ENCODE measurements at regions not wholly inside any gene's neighbourhood (a gene's known extent, or its start where the extent isn't known, plus 50 kb on each side); places are given as distances from the start of the nearest gene placed in this dataset.
"Not testable (repeated sequence)": the region's sequence is repeated elsewhere in the genome, so short reads cannot be mapped to it uniquely, and the experiment has no call there.

GRCh38 chrX:28408017-28408723 is 179.1 kb upstream of the IL1RAPL1 start:
- DNase-seq (ENCODE audit: low spot score), result no peak

GRCh38 chrX:28398342-28398741 is 188.9 kb upstream of the IL1RAPL1 start:
- DNase-seq (ENCODE audit: low spot score), result no peak

GRCh38 chrX:28391528-28391927 is 195.7 kb upstream of the IL1RAPL1 start:
- no peak for DNase-seq (ENCODE audit: low spot score)

GRCh38 chrX:28379103-28379502 is 208.1 kb upstream of the IL1RAPL1 start:
- DNase-seq (ENCODE audit: low spot score), result no peak

- DNase-seq (ENCODE audit: low spot score), result not testable (repeated sequence)
Observed at GRCh38 chrX:28367649-28368048, 219.6 kb upstream of the IL1RAPL1 start.

- no peak for DNase-seq (ENCODE audit: low spot score)
Observed at GRCh38 chrX:28351801-28352200, 235.4 kb upstream of the IL1RAPL1 start.

GRCh38 chrX:28349888-28350287 is 237.4 kb upstream of the IL1RAPL1 start:
- no peak for DNase-seq (ENCODE audit: low spot score)

- DNase-seq (ENCODE audit: low spot score), result no peak
Observed at GRCh38 chrX:28347476-28347875, 239.8 kb upstream of the IL1RAPL1 start.

- DNase-seq (ENCODE audit: low spot score), result no peak
Observed at GRCh38 chrX:28329156-28329555, 258.1 kb upstream of the IL1RAPL1 start.

GRCh38 chrX:28324321-28324721 is 262.9 kb upstream of the IL1RAPL1 start:
- DNase-seq (ENCODE audit: low spot score), result no peak

GRCh38 chrX:28321286-28321685 is 266.0 kb upstream of the IL1RAPL1 start:
- DNase-seq (ENCODE audit: low spot score), result no peak

GRCh38 chrX:28312965-28313364 is 274.3 kb upstream of the IL1RAPL1 start:
- DNase-seq (ENCODE audit: low spot score), result no peak

GRCh38 chrX:28312259-28312658 is 275.0 kb upstream of the IL1RAPL1 start:
- DNase-seq (ENCODE audit: low spot score), result no peak

GRCh38 chrX:28311466-28311865 is 275.8 kb upstream of the IL1RAPL1 start:
- no peak for DNase-seq (ENCODE audit: low spot score)

GRCh38 chrX:28303486-28303885 is 283.8 kb upstream of the IL1RAPL1 start:
- no peak for DNase-seq (ENCODE audit: low spot score)

- DNase-seq (ENCODE audit: low spot score), result no peak
Observed at GRCh38 chrX:28278726-28279125, 297.5 kb upstream of the DCAF8L1 start.

- no peak for DNase-seq (ENCODE audit: low spot score)
Observed at GRCh38 chrX:28278251-28278650, 297.0 kb upstream of the DCAF8L1 start.

GRCh38 chrX:28273736-28274135 is 292.5 kb upstream of the DCAF8L1 start:
- no peak for DNase-seq (ENCODE audit: low spot score)

GRCh38 chrX:28246675-28247074 is 265.4 kb upstream of the DCAF8L1 start:
- no peak for DNase-seq (ENCODE audit: low spot score)

- DNase-seq (ENCODE audit: low spot score), result no peak
Observed at GRCh38 chrX:28229217-28229616, 248.0 kb upstream of the DCAF8L1 start.

GRCh38 chrX:28225513-28225912 is 244.3 kb upstream of the DCAF8L1 start:
- peak; percentile 37 for DNase-seq (ENCODE audit: low spot score)

GRCh38 chrX:28223991-28224390 is 242.7 kb upstream of the DCAF8L1 start:
- no peak for DNase-seq (ENCODE audit: low spot score)

GRCh38 chrX:28223469-28223868 is 242.2 kb upstream of the DCAF8L1 start:
- DNase-seq (ENCODE audit: low spot score), result no peak

GRCh38 chrX:28205905-28206304 is 224.7 kb upstream of the DCAF8L1 start:
- DNase-seq (ENCODE audit: low spot score), result no peak
